HG03354 (cell line): ENCODE measurements at regions not wholly inside any gene's neighbourhood (a gene's known extent, or its start where the extent isn't known, plus 50 kb on each side); places are given as distances from the start of the nearest gene placed in this dataset.
"Not testable (repeated sequence)": the region's sequence is repeated elsewhere in the genome, so short reads cannot be mapped to it uniquely, and the experiment has no call there.

Experiments
- ATAC-seq: cut with Tn5 transposase; IDR thresholded peaks from one replicate; pipeline ENCODE4 v1.9.1; 2021; ENCODE audit warnings: mild to moderate bottlenecking; ENCODE audit not compliant: unreplicated experiment, poor library complexity, severe bottlenecking

GRCh38 chr1:59206616-59207015, 90.3 kb upstream of the FGGY start:
- not testable (repeated sequence) for ATAC-seq

DNA sequence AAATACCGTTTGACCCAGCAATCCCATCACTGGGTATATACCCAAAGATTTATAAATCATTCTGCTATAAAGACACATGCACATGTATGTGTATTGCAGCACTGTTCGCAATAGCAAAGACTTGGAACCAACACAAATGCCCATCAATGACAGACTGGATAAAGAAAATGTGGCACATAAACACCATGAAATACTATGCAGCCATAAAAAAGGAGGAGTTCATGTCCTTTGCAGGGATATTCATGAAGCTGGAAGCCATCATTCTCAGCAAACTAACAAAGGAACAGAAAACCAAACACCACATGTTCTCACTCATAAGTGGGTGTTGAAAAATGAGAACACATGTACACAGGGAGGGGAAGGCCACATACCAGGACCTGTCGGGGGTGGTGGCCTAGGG, 86.5 kb upstream of the FGGY start:
- not testable (repeated sequence) for ATAC-seq

- no peak for ATAC-seq
These were observed 84.2 kb upstream of the FGGY start for GRCh38 chr1:59212706-59213105.

DNA sequence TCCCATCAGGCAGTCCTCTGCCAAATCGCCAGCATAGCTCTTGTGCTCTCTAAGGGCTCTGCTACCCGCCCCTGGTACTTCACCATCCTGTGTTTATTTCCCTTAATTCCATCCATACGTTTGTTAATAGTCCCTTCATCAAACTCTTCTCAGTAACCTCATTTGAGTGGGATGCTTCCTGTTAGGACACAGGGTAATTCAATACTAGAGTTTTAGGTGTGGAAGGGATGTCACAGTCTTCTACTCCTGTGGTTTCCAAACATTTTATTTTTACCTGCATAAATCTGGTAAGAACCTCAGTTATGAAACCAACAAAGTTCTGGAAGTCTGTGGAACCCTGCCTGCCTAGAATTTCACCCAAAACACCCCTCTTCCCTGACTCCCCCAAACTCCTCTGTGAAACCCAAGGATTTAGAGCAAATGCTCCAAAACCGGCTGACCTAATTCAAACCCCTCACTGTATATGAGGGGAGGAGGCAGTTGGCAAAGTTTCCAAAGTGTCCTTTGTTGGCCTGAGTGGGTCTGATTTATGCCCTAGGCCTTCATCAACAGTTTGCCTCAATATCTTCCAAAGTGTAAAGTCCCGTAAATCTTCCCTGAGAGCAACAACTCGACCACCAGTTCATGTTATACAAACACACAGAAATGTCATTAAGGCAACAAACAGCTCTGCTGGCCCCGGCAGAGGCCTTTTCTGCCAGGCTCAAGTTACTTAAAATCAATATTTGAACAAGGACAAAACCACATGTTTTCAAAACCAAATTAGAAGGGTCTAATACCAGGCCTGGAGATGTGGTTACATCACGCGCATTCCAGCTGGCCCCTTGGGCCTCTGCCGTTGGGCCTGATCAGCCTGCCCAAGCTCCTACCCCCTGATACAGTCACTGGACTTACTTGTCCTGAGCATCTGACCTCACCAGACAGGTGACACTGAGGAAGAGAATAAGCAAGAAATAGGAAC, 82.4 kb upstream of the FGGY start:
- ATAC-seq, result no peak

DNA sequence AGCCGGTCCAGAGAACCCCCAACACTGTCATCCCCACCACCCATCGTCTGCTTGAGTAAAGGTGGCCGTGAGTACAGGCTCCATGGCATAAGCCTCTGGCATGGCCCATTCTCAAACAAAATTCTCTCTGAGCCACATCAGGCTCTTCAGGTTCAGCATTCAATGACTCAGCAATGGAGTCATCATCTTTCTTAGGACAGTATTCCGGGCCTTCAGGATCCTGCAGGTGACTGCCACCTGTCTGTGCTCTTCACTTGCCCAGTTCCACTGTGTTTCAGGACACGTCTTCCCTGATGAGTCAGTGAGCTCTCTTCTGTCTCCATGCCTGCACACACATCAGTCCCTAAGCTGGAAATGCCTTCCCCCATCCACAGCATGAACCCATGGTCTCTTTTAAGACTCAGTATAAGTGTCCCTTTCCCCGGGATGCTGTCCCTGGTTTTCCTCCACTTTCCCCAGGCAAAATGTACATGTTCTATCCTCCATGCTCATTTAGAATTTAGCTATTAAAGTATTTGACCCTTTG, 81.1 kb upstream of the FGGY start:
- ATAC-seq, result no peak

- ATAC-seq, result not testable (repeated sequence)
These were observed 79.5 kb upstream of the FGGY start for GRCh38 chr1:59217439-59217838.

- ATAC-seq, result no peak
These were observed 78.2 kb upstream of the FGGY start for GRCh38 chr1:59218521-59219236.

GRCh38 chr1:59219916-59220315, 77.0 kb upstream of the FGGY start:
- no peak for ATAC-seq

GRCh38 chr1:59220356-59220755, 76.5 kb upstream of the FGGY start:
- no peak for ATAC-seq

DNA sequence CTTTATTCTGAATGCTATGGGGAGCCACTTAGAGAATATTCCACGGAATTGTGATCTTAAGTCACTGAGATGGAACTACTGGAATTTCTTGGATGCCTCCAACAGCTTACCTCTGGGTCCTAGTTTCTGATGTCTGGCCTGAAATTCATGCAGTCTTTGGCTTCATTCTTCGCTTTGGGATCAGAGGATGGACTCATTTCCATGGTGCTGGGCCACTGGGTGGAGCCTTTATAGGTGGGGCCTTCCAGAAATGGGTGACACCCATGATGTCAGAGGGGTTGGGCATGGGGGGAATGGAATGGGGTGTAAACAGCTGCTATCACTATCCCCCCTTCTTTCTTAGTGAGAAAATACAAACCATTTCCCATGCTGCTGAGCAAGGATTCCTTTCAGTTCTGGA, 73.7 kb upstream of the FGGY start:
- ATAC-seq, result no peak

GRCh38 chr1:59223989-59224634, 72.8 kb upstream of the FGGY start:
- ATAC-seq, result no peak

DNA sequence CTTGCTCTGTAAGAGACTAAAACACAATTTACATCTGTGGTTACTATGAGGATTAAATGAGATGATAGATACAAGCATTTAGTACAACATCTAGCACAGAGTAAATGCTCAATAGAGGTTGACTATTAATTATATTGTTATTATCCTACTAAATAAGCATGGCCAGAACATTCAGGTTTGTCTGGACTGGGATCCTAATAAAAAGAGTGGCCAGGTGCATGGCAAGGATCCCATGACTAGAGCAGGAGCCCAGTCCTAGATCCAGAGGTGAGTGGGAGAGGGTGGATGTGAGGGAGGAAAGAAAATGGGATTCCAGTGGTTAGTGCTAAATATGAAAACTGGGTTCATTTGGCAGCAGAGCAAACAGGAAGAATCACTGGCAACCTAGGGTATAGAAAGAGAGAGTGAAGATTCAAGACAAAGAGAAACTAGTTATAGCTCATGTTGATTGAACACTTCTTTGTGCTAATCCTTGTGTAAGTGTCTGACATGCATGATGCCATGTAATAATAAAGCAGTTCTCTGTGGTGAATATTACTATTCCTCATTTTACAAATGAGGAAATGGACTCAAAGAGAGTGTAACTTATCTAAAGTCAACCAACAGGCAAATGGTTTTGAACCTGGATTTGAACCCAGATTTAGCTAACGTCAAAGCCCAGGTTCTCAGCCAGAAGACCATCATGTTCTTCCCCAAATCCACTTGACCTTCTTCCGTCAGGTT, 71.1 kb upstream of the FGGY start:
- ATAC-seq, result no peak

DNA sequence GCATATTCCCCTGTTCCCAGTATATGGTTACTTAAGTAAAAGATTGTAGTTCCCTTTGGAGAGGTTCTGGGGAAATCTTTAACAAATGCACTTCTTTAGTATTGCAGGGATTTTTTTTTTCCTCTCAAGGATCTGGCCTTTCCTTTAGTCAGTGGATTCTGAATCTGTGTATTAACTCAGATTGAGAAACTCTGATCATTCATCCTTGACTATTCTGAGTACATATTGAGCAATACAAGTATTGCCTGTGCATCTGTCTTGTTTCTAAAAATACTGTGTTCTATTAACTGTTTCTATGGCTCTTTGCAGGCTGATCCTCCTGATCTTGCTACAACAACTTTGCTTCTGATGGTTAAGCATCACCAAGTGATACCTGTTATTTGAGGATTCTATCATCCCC, 67.8 kb upstream of the FGGY start:
- no peak for ATAC-seq

DNA sequence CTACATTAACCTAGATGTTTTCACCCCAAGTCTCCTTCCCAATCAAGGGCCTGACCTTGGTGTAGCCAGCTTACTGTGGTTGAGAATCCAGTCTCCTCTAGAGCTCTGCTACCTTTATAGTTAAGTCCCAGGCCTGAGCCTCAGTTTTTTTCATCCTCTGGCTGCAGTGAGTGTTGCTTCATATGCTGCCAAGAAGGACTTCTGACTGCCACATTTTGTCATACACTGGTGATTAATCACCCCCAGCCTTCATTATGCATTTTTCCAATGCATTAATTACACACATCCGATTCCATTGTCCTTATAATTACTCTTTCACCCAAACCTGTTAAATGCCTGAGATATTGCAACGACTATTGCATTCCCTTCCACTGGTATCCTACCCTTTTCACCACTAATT, 66.3 kb upstream of the FGGY start:
- ATAC-seq, result no peak

GRCh38 chr1:59232216-59232615, 64.7 kb upstream of the FGGY start:
- ATAC-seq, result no peak

DNA sequence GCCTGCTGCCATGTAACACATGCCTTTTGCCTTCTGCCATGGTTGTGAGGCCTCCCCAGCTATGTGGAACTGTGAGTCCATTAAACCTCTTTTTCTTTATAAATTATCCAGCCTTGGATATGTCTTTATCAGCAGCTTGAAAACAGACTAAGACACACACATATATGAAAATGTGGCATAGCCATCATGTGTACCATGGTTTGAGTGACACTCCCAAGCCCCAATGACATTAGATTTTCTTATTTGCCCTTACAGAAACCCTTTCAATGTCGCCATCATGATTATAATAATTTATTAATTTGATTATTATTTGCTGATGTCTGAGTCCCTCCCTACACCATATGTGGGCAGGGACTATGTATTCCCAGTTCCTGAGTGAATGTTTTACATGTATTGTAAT, 63.5 kb upstream of the FGGY start:
- ATAC-seq, result no peak

- no peak for ATAC-seq
These were observed 60.0 kb upstream of the FGGY start for GRCh38 chr1:59236721-59237545.

- no peak for ATAC-seq
These were observed 59.0 kb upstream of the FGGY start for GRCh38 chr1:59237900-59238299.
